ENCODE measurements at regions not wholly inside any gene's neighbourhood (a gene's known extent, or its start where the extent isn't known, plus 50 kb on each side); places are given as distances from the start of the nearest gene placed in this dataset.

DNA sequence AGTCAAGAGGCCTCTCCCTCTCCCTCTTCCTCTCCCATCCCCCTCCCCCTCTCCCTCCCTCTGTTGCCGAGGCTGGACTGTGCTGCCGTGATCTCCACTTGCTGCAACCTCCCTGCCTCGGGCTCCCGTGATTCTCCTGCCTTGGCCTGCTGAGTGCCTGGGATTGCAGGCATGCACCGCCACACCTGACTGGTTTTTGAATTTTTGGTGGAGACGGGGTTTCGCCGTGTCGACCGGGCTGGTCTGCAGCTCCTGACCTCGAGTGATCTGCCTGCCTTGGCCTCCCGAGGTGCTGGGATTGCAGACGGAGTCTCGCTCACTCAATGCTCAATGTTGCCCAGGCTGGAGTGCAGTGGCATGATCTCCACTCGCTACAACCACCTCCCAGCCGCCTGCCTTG, 165.1 kb downstream of the CENPC start:
- ChIA-PET POLR2A (no interaction called here), CTCF (no interaction called here)
- Histone ChIP-seq H3K4me2 (ENCODE audit: insufficient read depth, low read length) (no peak overlapping the region), H4K20me1 (replicated peaks; ENCODE audit: control insufficient read depth, extremely low read depth, insufficient read depth, low read length) (no peaks in the 10 kb centered on the region), H2AFZ (ENCODE audit: low read depth, low read length) (no peak overlapping the region), H3K4me1 (ENCODE audit: control insufficient read depth, extremely low read depth, insufficient read depth, low read length) (no peaks in the 10 kb centered on the region), H3K27ac (ENCODE audit: insufficient read depth, low read depth, low read length) (no peak overlapping the region), H3K4me3 (replicated peaks in 1 of 3; ENCODE audit: insufficient read depth in 1 of 3, low read depth in 1 of 3, low read length in 3 of 3) (no peak overlapping the region), H3K36me3 (ENCODE audit: control insufficient read depth in 2 of 2, extremely low read depth in 1 of 2, insufficient read depth in 2 of 2, low read length in 2 of 2) (no peaks in the 10 kb centered on the region), H3K27me3 (ENCODE audit: control insufficient read depth in 2 of 2, insufficient read depth in 2 of 2, low read length in 2 of 2) (no peaks in the 10 kb centered on the region), H3K9ac (replicated peaks; ENCODE audit: extremely low read depth, insufficient read depth, low read length) (no peak overlapping the region), H3K9me1 (replicated peaks; ENCODE audit: control insufficient read depth, extremely low read depth, insufficient read depth, low read length) (no peaks in the 10 kb centered on the region), H3K79me2 (ENCODE audit: control insufficient read depth, insufficient read depth, low read length) (no peaks in the 10 kb centered on the region), H3K9me3 (replicated peaks; ENCODE audit: control insufficient read depth, insufficient read depth, low read length) (no peaks in the 10 kb centered on the region)
- DNase-seq (ENCODE audit: low read depth, low spot score) (no peak), FAIRE-seq (no peak)
- TF ChIP-seq POLR2AphosphoS5 (IDR thresholded peaks at IDR 0.05; ENCODE audit: insufficient read depth, low read depth, low read length) = no peak
- TF ChIP-seq EZH2 (IDR thresholded peaks at IDR 0.05; ENCODE audit: borderline replicate concordance, low read depth, low read length, severe bottlenecking) = no peak
- TF ChIP-seq, protein P1, sequence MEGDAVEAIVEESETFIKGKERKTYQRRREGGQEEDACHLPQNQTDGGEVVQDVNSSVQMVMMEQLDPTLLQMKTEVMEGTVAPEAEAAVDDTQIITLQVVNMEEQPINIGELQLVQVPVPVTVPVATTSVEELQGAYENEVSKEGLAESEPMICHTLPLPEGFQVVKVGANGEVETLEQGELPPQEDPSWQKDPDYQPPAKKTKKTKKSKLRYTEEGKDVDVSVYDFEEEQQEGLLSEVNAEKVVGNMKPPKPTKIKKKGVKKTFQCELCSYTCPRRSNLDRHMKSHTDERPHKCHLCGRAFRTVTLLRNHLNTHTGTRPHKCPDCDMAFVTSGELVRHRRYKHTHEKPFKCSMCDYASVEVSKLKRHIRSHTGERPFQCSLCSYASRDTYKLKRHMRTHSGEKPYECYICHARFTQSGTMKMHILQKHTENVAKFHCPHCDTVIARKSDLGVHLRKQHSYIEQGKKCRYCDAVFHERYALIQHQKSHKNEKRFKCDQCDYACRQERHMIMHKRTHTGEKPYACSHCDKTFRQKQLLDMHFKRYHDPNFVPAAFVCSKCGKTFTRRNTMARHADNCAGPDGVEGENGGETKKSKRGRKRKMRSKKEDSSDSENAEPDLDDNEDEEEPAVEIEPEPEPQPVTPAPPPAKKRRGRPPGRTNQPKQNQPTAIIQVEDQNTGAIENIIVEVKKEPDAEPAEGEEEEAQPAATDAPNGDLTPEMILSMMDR (IDR thresholded peaks at IDR 0.05; ENCODE audit: extremely low read depth in 1 of 2, insufficient read depth in 1 of 2, low read depth in 1 of 2, low read length in 2 of 2) = no peak
- no peak for TF ChIP-seq JUN (IDR thresholded peaks at IDR 0.05; ENCODE audit: borderline replicate concordance, insufficient read depth, insufficient read length, low read depth)
- no peak for TF ChIP-seq FOS (IDR thresholded peaks at IDR 0.05; ENCODE audit: borderline replicate concordance, insufficient read depth, low read length)
- TF ChIP-seq MYC (IDR thresholded peaks at IDR 0.05; ENCODE audit: low read depth, low read length) = no peak
- TF ChIP-seq POLR2A (IDR thresholded peaks at IDR 0.05; ENCODE audit: low read depth, low read length) = no peak
- no peak for TF ChIP-seq GATA2 (IDR thresholded peaks at IDR 0.05; ENCODE audit: insufficient read depth, insufficient read length, low read depth, low read length)
- TF ChIP-seq, protein P2, sequence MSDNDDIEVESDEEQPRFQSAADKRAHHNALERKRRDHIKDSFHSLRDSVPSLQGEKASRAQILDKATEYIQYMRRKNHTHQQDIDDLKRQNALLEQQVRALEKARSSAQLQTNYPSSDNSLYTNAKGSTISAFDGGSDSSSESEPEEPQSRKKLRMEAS (IDR thresholded peaks at IDR 0.05; ENCODE audit: insufficient read depth, insufficient read length) = no peak
- intact Hi-C loops (cut with micrococcal nuclease) (no loop called here), dilution Hi-C loops (cut with MboI; ENCODE audit: extremely low pct_ligation_motif_present, low sequenced_read_pairs) (no loop called here)
- no TSS peak for BruUV-seq (replicated peaks)

All from endothelial cell of umbilical vein (primary cell).